NCI-H510A treated with DMSO at 0.1 percent for 48 hours (cell line): ENCODE measurements at regions not wholly inside any gene's neighbourhood (a gene's known extent, or its start where the extent isn't known, plus 50 kb on each side); places are given as distances from the start of the nearest gene placed in this dataset.
A peak's percentile ranks its signal among the peaks of the same experiment; 100 is the strongest.

Experiments used
- DNase-seq: peaks from one replicate; lab custom pipeline; 2025; lab: John Stamatoyannopoulos, UW

DNA sequence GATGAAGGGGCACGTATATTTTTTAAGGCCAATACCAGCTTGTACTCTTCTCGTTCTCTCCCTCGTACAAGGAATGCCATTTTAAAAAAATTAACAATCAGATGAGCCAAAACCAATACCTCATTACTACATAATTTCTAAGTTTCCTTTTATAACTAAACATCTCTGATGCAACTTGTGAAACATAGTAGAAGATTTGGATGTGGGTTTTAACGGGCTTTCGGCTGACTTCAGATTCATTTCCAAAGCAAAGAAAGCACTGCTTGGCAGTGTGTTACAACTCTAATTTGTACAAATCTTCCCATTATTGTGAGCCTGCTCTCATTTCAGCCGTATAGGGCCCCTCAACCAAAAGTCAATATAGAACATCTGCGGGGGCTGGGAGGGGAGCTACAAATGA is 99.1 kb upstream of the TMCC3 start:
- no peak for DNase-seq

GRCh38 chr12:94748726-94749421 is 98.5 kb upstream of the TMCC3 start:
- no peak for DNase-seq

- no peak for DNase-seq
Measured at GRCh38 chr12:94745562-94745961, 95.2 kb upstream of the TMCC3 start.

GRCh38 chr12:94743174-94743573 is 92.8 kb upstream of the TMCC3 start:
- no peak for DNase-seq

DNA sequence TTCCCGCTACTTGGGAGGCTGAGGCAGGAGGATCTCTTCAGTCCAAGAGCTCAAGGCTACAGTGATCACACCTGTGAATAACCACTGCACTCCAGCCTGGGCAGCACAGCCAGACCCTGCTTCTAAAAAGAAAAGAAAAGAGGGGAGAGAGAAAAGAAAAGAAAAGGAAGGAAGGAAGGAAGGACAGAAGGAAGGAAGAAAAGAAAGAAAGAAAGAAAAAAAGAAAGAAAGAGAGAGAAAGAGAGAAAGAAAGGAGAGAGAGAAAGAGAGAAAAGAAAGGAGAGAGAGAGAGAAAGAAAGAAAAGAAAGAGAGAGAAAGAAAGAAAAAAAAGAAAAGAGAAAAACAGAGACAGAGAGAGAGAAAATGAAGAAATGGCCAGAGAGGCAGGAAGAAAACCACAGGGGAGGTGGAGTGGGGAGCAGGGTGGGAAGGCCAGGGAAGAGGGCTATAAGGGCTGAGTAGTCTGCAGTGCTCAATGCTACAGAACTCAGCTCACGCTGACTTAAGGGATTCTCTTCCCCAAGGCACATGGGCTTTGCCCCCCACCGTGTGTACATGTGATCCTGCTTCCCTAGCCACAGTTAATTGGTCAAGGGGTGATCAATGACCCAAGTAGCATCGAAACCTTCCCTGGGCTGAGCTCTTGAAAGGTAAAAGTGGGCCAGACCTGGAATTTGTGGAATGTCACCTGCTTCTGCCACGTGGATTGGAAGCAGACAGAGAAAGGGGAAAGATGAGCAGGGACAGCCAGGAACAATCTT is 90.4 kb upstream of the TMCC3 start:
- no peak for DNase-seq

DNA sequence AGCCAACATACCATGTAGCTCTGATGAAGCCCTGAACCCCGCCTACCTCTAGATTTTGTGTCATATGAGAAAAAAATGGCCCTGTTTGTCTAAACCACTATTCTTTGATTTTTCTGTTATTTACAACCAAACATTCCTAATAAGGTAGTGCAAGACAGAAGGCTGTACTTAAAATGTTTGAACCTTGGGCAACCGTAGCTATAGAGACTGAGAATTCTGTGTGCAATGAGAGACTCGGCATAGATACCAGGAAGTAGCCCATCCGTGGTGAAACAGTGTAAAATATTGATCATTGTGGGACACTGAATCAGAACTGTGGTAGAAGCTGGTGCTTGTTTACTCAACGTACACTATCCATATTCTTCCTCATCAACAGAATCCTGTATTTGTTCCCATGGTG is 86.5 kb upstream of the TMCC3 start:
- no peak for DNase-seq

DNA sequence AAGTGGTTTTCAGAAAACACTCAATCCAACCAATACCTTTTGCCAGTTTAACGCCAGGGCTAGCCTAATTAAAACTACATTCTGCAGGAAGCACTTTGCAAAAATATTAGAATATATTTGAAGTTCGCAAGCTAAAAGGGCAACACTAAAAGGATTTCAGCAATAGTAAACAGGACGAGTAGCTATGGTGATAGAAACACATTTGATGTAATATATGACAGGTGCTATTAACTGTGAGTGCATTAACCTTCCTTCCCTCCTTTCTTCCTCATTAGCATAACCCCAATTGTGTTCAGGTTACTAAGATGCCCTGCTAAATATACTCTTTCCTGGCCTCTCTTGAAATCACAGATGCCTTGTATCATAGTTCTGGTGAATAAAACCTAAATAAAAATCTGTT is 85.6 kb upstream of the TMCC3 start:
- no peak for DNase-seq

DNA sequence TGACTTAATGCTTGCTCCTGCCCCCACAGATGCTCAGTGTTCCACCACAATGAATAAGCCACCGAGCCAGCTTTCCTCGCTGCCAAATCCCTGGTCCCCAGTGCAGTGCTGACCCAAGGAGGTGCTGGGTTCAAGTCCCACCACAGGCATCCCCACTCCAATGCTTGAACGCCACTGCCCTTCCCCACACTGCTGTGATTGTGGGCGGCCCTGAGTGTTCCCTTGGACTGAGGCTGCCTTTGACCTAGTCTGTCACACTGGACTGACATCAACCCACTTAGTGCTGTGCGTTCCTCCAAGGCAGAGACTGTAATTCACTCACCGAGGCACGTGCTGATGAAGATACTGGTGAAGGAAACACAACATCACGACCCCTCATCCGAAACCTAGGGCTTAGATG is 83.4 kb upstream of the TMCC3 start:
- DNase-seq = no peak

GRCh38 chr12:94732367-94732990 is 82.1 kb upstream of the TMCC3 start:
- DNase-seq = no peak

DNA sequence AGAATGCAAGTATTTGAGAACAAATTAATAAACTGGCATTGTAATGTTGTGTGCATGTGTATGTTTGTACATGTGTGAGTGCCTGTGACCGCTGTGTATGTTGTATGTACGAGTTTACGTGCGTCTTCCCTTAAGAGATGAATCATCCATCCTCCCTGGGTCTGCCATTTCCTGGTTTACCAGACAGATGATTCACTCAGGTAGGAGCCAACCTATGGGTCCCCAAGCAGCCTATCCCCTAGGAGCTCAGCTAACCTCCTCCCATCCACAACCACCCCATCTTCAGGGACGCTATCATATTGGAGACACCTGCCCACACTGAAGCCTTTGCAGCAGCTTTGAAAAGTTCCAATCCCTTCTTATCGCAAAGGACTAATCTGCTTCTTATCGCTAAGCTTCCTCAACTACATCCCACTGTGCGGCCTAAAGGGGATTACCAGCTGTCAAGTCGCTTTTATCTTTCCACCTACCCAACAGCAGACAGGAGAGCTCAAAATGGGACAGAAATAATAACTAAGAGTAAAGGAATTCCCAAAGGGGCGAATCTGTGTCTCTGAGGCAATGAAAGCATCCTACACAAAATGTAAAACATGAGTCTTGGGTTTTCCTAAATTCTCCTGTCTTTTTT is 81.5 kb upstream of the TMCC3 start:
- DNase-seq = no peak

DNA sequence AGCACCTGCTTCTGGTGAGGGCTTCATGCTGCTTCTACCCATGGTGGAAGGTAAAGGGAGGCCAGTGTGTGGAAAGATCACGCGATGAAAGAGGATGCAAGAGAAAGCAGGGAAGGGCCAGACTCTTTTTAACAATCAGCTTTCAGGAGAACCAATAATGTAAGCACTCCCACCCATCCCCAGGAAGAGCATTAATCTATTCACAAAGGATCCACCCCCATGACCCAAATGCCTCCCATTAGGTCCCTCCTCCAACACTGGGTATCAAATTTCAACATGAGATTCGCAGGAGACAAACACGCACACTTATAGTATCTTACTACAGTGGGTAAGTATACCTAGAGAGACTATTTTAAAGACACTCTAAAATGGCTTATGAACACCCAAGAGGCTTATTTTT is 80.5 kb upstream of the TMCC3 start:
- DNase-seq = no peak

DNA sequence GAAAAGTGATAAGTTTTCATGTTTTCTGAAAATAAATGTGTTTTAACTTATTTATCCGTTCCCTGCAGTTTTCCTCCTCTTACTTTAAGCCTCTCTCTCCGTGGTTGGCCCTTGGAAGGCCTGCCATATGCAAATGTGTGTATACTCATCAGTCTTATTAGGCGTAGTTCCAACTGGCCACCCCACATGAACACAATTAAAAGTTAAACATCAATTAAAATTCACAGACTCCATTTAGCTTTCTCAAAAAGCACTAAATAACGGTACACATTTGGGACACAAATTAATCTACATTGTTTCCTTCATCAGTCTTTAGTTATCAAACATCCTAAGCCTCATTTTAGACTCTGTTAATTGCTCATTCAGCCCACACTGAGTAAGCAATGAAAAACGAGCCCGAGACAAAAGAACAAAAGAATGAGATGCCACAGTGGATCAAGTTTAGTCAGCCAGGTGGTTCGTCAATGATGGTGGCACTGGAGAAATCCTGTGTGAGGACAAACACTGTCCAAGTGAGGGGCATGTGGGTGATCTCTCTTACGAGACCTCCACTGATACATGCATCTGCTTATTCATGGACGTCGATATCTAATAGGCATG is 76.0 kb upstream of the TMCC3 start:
- no peak for DNase-seq

- peak; percentile 32 for DNase-seq
Measured at GRCh38 chr12:94725375-94726168, 75.2 kb upstream of the TMCC3 start.

DNA sequence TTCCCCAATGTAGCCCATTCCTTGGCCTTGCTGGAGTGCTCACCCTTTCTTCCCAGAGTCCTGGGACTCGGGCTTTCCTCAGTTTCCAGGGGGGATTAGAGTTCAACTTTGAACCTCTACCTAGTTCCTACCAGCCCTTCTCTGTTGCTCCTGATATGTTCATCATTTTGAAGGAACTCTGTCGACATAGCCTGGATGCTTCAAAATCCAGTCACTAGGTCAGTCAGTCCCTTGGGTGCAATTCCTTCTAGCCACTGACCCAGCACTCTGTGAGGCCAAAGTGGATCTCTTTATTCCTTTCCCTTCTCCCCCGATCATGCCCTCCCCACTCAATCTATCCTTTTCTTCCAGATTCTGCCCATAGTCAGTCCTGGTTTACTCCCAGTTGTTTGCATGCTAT is 72.3 kb upstream of the TMCC3 start:
- no peak for DNase-seq

DNA sequence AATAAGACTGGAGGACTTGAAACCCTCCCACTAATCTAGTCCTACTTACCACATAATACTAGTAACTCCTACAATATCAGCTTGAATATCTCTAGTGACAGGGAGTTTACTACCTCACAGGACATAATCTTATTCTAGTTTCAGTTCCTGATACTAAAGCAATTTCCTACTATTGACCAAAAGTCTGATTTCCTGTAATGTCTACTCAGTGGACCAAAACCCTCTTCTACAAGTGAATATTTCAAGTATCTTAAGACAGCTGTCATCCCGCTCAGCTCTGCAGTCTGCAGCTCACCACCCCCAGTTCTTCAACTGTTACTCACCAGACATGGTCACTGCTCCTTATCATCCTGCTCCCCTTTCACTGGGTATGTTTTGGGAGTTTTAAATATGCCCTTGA is 70.8 kb upstream of the TMCC3 start:
- DNase-seq = no peak

GRCh38 chr12:94718114-94718513 is 67.8 kb upstream of the TMCC3 start:
- peak; percentile 69 for DNase-seq

GRCh38 chr12:94717656-94718055 is 67.3 kb upstream of the TMCC3 start:
- DNase-seq = no peak

DNA sequence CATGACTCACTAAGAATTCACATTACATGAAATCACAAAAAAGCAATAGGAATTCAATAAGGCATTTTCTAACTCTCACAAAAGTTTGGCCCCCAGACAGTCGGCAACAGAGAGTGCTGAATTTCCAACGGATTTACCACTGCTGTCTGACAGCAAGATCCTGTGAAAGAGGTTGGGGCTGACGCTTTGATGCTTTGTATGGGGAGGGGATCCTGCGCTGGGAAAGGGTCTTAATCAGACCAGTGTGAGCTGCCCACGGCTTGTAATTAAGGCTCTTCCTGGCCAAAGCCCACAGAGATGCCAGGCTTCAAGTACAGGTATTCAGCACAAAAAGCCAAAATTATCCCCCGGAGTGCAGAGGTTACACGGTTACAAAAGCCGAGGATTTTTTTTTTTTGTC is 66.8 kb upstream of the TMCC3 start:
- no peak for DNase-seq

DNA sequence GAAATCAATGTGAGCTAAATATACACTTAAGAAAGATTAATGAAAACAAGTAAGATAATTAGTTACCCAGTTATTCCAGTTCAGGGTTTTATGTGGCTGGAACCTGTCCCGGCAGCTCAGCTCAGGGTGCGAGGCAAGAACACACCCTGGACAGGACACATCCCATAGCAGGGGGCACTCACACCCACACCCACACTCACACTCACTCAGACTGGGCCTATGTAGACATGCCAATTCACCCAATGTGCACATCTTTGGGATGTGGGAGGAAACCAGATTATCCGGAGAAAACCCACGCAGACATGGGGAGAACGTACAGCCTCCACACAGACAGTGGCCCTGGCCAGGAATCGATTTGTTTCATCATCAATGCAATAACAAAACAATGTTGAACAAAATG is 66.0 kb upstream of the TMCC3 start:
- no peak for DNase-seq

- DNase-seq = no peak
Measured at GRCh38 chr12:94714378-94715114, 64.2 kb upstream of the TMCC3 start.
